SK-MEL-5 (cell line): ENCODE measurements at regions not wholly inside any gene's neighbourhood (a gene's known extent, or its start where the extent isn't known, plus 50 kb on each side); places are given as distances from the start of the nearest gene placed in this dataset.

Experiments used
- DNase-seq: peaks from one replicate; pipeline ENCODE4 v3.0.0-alpha.2; 2016; ENCODE audit warnings: low read depth, low spot score
- in situ Hi-C: cut with HindIII; loops from 2 replicates; pipeline ENCODE4 v1.10.0; 2016; ENCODE audit warnings: low sequenced_read_pairs, high pct_unique_total_duplicates, low pct_unique_long_range_greater_than_20kb

DNA sequence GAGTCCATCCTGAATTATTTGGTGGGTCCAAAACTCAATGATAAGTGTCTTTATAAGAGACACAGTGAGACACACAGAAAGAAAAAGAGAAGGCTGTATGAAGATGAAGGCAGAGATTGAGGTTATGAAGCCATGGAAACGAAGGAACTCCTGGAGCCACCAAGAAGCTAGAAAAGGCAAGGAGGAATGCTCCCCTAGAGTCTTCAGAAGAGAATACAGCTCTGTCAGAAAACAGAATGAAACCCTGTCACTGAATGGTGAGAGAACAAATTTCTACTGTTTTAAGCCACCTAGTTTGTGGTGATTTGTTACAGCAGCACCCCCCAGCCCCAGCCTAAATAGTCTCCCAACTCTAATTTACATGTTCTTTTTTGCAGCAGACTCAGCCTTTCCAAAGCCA lies 635.1 kb downstream of the EPHA7 start:
- in situ Hi-C loops, result no loop called here

DNA sequence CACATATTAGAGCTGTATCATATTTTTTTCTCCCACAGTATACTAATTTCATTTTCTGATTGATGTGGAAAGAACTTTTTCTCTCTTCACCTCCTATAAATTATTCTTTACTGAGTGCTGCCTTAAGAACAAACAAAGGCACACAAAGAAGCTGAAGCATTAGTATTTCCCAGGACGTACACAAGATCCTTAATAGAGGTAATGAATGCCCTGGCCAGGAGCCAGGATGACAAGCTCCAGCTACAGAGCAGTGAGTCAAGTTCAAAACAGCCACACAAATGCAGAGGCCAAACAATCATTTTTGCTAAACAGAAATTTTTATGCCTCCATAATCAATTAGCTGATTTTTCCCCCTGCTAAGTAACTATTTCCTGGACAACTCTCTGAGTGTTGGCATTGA lies 639.6 kb downstream of the EPHA7 start:
- DNase-seq, result peak; percentile 55
- in situ Hi-C loops, result no loop called here

More for the DNA sequence above, 635.1 kb downstream of the EPHA7 start:
- DNase-seq, result no peak

DNA sequence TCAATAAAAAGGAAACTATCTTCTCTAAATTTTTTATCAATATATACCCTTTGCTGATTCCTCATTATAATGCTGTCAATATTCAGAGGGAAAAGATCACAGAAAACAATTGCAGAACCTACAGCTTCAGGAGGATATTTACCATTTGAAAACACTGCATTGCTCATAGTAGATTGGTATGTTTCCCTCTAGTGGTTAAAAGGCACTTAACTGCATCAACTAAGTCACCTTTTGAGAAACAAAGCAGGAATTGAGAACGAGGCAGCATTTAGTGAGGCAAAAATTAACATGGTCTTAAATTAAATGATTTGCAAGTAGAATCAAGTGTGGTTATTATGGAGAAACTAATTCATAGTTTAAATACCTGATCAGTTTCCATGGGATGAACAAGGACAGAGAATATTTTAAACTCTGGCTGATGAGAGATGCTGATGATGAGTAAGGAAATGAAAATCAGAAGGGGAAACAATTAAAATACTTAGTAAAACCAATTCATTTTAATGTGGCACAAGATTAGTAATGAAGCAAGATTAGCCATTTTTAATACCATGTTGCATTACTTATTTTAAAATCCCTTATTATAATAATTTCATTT lies 642.1 kb downstream of the EPHA7 start:
- peak; percentile 62 for DNase-seq
- in situ Hi-C loops, result no loop called here

DNA sequence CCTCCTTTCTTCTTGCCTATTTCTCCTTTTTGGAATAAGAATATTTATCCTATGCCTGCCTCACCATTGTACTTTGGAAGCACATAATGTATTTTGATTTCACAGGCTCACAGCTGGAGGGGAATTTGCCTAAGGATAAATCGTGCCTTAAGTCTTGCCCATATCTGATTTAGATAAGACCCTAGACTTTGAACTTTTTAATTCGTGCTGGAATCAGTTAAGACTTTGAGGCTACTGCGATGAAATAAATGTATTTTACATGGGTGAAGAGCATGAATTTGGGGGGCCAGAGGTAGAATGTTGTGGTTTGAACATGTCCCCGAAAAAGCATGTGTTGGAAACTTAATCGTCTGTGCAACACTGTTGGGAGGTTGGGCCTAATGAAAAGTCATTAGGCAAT lies 648.8 kb downstream of the EPHA7 start:
- in situ Hi-C loops, result no loop called here
- DNase-seq, result no peak

DNA sequence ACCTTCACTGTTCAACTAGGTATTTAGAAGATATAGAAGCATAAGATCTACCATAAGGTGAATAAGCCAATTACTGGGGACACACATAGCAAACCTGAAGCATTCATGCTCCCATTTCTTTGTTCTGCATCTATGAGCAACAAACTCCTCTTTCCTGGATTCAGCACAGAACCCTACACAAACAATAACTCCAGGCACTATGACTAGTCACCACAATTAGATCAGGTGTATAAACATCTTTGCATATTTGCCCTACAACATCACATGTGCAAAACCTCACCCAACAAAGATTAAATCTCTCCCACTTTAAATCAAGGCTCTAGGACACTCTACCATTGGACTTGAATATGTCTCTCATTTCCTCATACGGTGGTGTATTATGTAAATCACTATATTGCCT lies 652.3 kb downstream of the EPHA7 start:
- in situ Hi-C loops, result no loop called here
- no peak for DNase-seq

DNA sequence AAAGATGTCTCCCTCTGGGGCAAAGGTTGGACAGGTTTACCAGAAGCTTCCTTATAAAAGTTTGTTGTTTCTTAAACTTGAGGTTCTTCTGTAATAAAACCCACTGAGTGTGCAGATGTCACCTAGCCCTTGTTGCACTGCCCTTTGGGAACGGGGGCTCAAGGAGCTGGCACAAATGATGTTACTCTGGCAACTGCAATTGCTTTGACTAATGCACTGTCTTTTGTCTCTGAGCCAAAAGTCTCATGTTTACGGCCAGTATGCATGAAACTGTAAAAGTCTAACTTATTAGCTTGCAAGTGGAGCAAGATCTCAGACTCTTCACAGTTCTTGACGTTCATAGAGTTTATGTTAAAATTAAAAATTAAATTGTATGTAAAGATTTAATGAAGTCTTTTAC lies 655.7 kb downstream of the EPHA7 start:
- in situ Hi-C loops, result no loop called here
- DNase-seq, result no peak

DNA sequence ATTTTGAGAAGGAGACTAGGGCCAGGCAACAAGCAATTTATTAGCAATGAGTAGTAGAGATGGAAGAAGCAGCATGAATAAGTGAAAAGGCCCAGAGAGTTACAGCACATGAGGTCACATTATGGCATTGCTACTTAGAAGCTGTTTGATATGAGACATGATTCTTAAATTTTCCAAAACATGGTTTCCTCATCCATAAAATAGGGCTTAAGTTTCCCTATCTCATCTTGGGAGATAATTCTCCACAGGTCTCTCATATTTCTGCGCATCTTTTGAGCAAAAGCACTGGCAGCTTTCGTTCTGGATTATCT lies 656.1 kb downstream of the EPHA7 start:
- in situ Hi-C loops, result no loop called here
- no peak for DNase-seq

DNA sequence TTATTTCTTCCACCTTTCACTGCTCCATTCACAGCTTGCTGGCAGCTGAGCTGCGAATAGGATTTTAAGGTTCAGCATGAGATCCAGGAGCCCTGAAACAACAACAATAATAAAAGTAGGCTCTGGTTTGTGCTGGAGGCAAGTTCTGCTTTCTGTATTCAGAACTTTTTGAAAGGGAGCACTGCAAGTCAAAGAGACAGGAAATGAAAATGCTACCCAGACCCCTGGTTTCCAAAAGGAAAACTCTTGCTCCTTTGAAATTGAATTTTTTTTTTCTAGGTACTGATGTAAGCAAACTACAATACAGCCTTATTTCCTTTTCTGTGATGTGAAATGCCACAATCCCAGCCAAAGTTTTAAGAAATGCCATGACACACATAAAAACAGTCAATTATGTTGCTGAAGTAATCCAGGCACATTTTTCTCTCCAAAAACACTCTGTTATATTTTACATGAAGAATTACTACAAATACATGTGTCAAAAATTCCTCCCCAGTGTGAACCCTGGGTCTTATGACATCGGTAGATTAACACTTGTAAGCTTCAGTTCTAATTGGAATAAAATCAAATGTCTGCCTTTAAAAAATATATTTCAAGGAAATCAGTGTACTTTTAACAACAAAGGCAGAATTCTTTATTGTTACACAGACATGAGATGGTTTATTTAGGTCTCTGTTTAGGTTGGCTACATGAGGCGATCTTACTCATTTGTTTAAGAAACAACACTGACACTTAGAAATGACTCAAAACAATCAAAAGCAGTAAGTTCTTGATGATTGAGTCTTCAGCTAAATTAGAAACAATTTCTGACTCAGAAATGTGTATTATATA lies 656.7 kb downstream of the EPHA7 start:
- peak; percentile 29 for DNase-seq
- in situ Hi-C loops, result no loop called here

DNA sequence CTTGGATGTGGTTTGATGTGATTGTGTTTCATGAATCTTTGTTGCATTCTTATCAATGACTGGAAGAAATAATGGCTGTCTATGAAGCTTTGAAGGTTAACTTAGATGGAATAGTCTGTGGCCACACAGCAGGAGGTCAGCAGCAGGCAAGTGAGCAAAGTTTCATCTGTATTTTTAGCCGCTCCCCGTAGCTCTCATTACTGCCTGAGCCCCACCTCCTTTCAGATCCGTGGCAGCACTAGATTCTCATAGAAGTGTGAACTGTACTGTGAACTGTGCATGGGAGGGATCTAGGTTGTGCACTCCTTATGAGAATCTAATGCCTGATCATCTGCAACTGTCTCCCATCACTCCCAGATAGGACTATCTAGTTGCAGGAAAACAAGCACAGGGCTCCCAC lies 660.2 kb downstream of the EPHA7 start:
- no peak for DNase-seq
- in situ Hi-C loops, result no loop called here

DNA sequence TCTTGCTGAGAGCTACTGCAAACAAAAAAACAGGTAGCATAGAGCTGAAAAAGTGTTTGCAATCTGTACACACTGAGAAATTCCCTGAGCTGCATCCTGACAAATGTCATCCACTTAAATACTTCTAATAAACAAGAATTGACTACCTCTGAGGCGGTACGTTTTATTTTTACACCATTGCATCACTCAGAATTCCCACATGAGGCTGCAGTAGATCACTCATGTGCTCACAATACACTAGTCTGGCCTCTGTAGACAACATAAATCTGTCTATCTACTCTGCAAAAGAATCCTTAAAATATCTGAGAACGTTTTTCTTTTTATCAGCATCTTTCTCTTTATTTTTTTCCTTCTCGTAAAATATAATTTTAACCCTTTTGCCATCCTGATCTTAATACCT lies 661.4 kb downstream of the EPHA7 start:
- DNase-seq, result no peak
- in situ Hi-C loops, result no loop called here

DNA sequence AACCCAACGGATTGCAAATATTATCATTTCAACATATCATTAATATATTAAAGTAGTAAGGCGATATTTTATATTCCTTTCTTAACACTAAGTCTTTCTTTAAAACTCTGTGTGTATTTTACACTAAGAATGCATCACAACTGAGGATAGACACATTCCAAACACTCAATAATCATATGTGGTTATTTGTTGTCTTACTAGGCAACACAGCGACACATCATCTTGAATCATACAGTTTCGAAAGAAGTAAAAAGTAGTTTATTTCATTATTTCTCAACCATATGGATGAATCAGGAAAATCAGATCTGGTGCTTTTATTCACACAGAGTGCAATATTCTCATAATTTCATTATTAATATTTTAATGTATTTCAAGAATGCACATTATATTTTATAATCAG lies 662.4 kb downstream of the EPHA7 start:
- no peak for DNase-seq
- in situ Hi-C loops, result no loop called here

DNA sequence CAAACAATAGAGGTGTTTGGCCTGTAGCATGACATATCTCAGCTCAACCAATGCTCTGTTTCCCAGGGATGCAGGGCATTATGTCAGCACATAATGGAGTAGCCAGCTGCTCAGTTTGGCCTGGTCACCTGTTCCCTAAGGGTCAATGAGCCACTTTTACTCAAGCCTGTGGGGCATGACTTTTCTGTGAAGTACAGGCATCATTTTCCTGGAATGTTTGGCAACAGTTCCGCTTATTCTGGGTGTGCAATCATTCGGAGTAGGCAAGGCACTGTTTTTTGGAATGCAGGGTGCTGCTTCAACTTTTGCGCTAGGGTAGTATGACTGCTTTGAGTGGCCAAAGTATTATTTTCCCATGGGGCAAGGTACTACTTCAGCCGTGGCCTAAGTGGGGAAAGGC lies 665.4 kb downstream of the EPHA7 start:
- in situ Hi-C loops, result no loop called here
- DNase-seq, result no peak

DNA sequence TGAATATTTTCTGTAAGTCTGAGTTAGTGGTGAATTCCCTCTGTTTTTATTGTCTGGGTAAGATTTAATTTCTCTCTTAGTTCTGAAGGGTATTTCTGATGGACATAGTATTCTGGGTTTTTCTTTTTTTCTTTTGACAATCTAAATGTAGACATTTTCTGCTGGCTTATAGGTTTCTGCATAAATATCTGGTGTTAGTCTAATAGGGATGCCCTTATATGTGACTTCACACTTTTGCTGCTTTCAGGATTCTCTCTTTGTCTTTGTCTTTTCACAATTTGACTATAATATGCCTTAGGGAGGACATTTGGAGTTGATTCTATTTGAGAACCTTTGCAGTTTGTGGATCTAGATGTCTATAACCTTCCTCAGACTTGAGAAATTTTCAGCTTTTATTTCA lies 667.2 kb downstream of the EPHA7 start:
- in situ Hi-C loops, result no loop called here
- DNase-seq, result no peak

DNA sequence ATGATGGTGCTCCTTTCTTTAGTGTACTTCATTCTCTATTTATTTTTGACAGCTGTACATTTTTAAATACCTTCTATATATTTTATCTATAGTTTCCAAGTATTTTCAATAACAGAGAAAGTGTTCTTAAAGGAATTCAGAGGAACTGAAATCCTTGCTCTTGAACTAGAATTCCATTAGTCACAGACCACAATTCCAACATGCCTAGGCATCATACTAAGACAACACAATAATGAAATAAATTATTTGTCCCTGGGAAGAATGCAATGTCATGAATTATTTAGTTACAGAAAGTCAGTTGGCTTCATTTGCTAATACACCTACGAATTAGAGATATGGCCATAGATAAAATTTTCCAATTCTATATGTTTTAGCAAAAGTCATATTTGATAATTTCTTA lies 671.2 kb downstream of the EPHA7 start:
- no peak for DNase-seq
- in situ Hi-C loops, result no loop called here

DNA sequence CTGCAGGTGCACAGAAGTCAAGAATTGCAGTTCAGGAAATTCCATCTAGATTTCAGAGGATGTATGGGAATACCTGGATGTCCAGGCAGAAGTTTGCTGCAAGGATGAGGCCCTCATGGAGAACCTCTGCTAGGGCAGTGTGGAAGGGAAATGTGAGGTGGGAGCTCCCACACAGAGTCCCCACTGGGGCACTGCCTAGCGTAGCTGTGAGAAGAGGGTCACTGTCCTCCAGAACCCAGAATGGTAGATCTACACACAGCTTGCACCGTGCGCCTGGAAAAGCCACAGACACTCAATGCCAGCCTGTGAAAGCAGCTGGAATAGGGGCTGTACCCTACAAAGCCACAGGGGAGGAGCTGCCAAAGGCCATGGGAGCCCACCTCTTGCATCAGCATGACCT lies 681.4 kb downstream of the EPHA7 start:
- no peak for DNase-seq
- in situ Hi-C loops, result no loop called here

DNA sequence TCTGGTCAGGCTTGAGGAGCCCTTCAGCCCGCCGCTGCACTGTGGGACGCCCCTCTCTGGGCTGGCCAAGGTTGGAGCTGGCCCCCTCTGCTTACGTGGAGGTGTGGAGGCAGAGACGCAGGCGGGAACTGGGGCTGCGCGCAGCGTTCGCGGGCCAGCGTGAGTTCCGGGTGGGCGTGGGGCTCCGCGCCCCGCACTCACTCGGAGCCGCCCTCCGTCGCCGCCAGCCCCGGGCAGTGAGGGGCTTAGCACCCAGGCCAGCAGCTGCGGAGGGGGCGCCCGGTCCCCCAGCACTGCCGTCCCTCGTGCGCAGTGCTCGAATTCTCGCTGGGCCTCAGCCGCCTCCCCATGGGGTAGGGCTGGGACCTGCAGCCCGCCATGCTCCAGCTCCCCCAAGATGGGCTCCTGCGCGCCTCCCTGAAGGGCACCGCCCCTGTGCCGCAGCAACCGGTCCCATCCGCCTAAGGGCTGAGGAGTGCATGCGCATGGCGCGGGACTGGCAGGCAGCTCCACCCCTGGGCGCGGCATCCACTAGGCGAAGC lies 695.9 kb downstream of the EPHA7 start:
- in situ Hi-C loops, result no loop called here
- no peak for DNase-seq

DNA sequence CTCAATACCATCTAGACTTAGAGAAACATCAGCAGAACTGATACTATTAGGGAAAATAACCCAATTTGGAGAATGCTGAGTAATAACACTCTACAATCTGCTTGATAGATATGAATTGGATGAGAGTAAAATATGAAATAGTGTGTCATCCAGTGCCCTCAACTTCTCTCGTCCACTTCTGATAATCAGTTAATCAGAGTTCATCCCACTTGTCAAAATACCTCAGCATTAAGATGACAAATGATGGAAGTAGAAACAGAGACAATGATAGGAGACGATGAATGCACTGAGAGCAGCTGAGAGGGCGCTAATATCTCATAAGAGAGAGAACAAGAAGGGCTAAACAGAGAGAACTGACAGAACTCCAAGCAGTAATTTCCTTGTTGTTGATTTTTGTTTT lies 699.6 kb downstream of the EPHA7 start:
- in situ Hi-C loops, result no loop called here
- no peak for DNase-seq

DNA sequence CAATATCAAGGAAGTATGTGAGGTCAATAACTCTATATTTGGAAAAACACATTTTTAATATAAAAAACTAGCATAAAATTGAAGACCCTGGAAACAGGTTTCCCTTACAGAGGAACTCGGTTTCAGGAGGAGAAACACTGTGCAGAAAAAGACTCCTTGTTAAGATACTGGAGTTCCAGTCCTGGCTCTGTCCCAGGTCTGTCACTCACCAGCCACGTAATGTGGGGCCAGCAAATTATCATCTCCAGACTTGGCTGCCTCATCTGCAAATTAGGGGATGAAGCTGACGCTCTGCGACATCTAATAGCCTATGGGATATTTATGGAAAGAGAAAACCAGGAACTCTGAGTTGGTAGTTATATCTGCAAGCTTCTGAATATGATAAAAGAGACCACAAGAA lies 702.7 kb downstream of the EPHA7 start:
- no peak for DNase-seq

DNA sequence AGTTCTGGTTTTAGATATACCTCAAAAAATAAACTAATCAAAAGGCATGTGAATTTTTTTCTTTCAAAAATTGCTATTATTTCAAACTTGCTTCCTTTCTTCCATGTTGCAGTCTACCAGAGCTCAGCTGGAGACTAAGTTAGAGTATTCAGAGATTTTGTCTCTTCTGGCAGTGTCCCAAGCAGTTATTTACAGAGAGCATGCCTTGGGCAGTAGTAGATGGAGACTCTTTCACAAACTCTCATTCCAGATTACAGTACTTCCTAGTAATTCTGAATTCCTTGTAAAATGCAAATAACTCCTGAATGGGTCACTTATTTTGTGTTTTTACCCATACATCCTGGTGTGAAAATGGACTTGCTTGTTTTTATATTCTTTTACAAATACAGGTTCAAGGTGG lies 703.4 kb downstream of the EPHA7 start:
- no peak for DNase-seq
- in situ Hi-C loops, result no loop called here

More for the DNA sequence above, 702.7 kb downstream of the EPHA7 start:
- in situ Hi-C loops, result no loop called here
